Cerebellar cortex (tissue), 1 donor: ENCODE measurements at regions not wholly inside any gene's neighbourhood (a gene's known extent, or its start where the extent isn't known, plus 50 kb on each side); places are given as distances from the start of the nearest gene placed in this dataset.
"Not testable (repeated sequence)": the region's sequence is repeated elsewhere in the genome, so short reads cannot be mapped to it uniquely, and the experiment has no call there.

ENCODE experiments used
- DNase-seq: peaks from one replicate; pipeline ENCODE4 v3.0.0-alpha.2; 2015; ENCODE audit warnings: low spot score

GRCh38 chr10:57168611-57169240, 807.7 kb upstream of the ZWINT start:
- no peak for DNase-seq

- no peak for DNase-seq
Observed at GRCh38 chr10:57165671-57166070, 804.6 kb upstream of the ZWINT start.

GRCh38 chr10:57162231-57162630, 801.2 kb upstream of the ZWINT start:
- no peak for DNase-seq

- DNase-seq = no peak
Observed at GRCh38 chr10:57161157-57161556, 800.1 kb upstream of the ZWINT start.

GRCh38 chr10:57145548-57145947, 784.5 kb upstream of the ZWINT start:
- no peak for DNase-seq

- no peak for DNase-seq
Observed at GRCh38 chr10:57142925-57143576, 782.0 kb upstream of the ZWINT start.

- no peak for DNase-seq
Observed at GRCh38 chr10:57141708-57142107, 780.6 kb upstream of the ZWINT start.

- DNase-seq = no peak
Observed at GRCh38 chr10:57119684-57120083, 758.6 kb upstream of the ZWINT start.

GRCh38 chr10:57113545-57113944, 752.5 kb upstream of the ZWINT start:
- no peak for DNase-seq

- DNase-seq = no peak
Observed at GRCh38 chr10:57102236-57102635, 741.2 kb upstream of the ZWINT start.

- DNase-seq = no peak
Observed at GRCh38 chr10:57098146-57098545, 737.1 kb upstream of the ZWINT start.

- no peak for DNase-seq
Observed at GRCh38 chr10:57096044-57096443, 735.0 kb upstream of the ZWINT start.

- DNase-seq = no peak
Observed at GRCh38 chr10:57094965-57095364, 733.9 kb upstream of the ZWINT start.

- DNase-seq = no peak
Observed at GRCh38 chr10:57094083-57094482, 733.0 kb upstream of the ZWINT start.

- no peak for DNase-seq
Observed at GRCh38 chr10:57053530-57053929, 692.5 kb upstream of the ZWINT start.

- no peak for DNase-seq
Observed at GRCh38 chr10:57049096-57049495, 688.0 kb upstream of the ZWINT start.

- DNase-seq = no peak
Observed at GRCh38 chr10:57038531-57038930, 677.5 kb upstream of the ZWINT start.

- DNase-seq = no peak
Observed at GRCh38 chr10:57035310-57035709, 674.3 kb upstream of the ZWINT start.

GRCh38 chr10:57032301-57032700, 671.2 kb upstream of the ZWINT start:
- DNase-seq = not testable (repeated sequence)

GRCh38 chr10:57031346-57031745, 670.3 kb upstream of the ZWINT start:
- no peak for DNase-seq

- no peak for DNase-seq
Observed at GRCh38 chr10:57026307-57026706, 665.2 kb upstream of the ZWINT start.

GRCh38 chr10:57023626-57024025, 662.6 kb upstream of the ZWINT start:
- no peak for DNase-seq

GRCh38 chr10:57018452-57018851, 657.4 kb upstream of the ZWINT start:
- DNase-seq = no peak
